ENCODE measurements at regions not wholly inside any gene's neighbourhood (a gene's known extent, or its start where the extent isn't known, plus 50 kb on each side); places are given as distances from the start of the nearest gene placed in this dataset.

- no peak for DNase-seq
These were observed 150.2 kb downstream of the ACTBL2 start for GRCh38 chr5:57332361-57332760.

- DNase-seq = no peak
These were observed 153.9 kb downstream of the GPBP1 start for GRCh38 chr5:57327561-57328367.

GRCh38 chr5:57325678-57326397 lies 152.0 kb downstream of the GPBP1 start:
- DNase-seq = no peak

- no peak for DNase-seq
These were observed 151.0 kb downstream of the GPBP1 start for GRCh38 chr5:57324861-57325260.

- DNase-seq = no peak
These were observed 150.3 kb downstream of the GPBP1 start for GRCh38 chr5:57324181-57324580.

DNA sequence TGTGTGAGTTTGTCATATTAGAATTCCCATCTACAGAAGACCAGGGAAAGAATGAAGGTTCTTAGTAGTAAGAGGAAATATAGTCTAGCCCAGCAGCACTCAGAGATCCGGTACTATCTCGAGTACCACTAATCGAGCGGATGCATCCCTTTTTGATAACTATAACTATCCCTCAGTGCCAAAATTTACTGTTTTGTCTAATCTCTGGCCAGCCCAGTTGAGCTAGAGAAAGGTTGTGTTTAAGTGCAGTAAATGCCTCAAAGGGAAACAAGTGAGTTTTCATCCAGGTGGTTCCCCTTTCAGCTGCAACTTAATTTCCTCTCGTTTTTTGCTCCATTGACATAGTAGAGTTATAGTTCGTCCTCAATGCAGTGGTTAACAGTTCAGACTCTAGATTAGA lies 146.7 kb downstream of the GPBP1 start:
- no peak for DNase-seq

DNA sequence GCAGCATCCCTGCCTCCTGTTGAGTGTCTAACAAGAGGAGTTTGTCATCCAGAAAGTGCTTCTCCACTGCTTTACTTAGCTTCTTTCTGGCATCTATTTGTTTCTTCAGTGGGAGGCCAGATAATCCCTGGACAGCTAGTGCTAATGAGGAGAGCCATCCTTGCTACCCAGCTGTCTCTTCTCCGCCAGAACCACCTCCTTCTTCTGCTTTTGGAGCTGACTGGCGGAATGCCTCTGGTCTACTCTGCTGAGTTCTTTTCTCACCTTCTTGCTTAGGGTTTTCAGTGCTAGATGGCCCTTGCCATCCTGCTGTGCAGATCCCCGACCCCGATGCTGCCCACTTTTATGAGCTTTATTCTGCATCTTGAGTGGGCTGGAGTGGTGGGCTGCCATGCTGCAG lies 145.8 kb downstream of the GPBP1 start:
- no peak for DNase-seq

GRCh38 chr5:57318251-57318650 lies 144.4 kb downstream of the GPBP1 start:
- no peak for DNase-seq

GRCh38 chr5:57317341-57317740 lies 143.5 kb downstream of the GPBP1 start:
- DNase-seq = no peak

DNA sequence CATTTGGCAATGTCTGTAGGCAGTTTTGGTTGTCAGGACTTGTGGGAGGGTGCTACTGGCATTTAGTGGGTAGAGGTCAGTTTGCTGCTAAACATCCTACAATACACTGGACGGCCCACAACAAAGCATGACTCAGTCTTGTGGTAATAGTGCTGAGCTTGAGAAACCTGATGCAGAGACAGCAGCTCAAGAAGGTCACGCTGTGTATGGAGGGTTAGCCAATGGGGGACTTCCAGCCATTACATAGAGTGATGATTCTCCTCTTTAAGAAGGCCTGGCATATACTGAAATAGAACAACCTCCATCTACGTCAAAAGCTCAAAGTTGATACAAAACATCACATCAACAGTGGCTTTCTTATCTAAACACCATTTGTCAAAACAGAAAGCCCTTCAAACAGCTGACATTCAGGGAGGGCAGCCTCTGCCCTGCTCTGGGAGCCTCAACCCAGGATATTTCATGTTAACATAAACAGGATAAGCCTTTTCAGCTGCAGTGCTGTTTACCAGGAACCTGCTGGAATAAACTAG lies 143.0 kb downstream of the GPBP1 start:
- no peak for DNase-seq

GRCh38 chr5:57315941-57316340 lies 142.1 kb downstream of the GPBP1 start:
- no peak for DNase-seq

All from cerebellar nuclear complex (tissue), 1 donor.